ENCODE measurements at regions not wholly inside any gene's neighbourhood (a gene's known extent, or its start where the extent isn't known, plus 50 kb on each side); places are given as distances from the start of the nearest gene placed in this dataset.

DNA sequence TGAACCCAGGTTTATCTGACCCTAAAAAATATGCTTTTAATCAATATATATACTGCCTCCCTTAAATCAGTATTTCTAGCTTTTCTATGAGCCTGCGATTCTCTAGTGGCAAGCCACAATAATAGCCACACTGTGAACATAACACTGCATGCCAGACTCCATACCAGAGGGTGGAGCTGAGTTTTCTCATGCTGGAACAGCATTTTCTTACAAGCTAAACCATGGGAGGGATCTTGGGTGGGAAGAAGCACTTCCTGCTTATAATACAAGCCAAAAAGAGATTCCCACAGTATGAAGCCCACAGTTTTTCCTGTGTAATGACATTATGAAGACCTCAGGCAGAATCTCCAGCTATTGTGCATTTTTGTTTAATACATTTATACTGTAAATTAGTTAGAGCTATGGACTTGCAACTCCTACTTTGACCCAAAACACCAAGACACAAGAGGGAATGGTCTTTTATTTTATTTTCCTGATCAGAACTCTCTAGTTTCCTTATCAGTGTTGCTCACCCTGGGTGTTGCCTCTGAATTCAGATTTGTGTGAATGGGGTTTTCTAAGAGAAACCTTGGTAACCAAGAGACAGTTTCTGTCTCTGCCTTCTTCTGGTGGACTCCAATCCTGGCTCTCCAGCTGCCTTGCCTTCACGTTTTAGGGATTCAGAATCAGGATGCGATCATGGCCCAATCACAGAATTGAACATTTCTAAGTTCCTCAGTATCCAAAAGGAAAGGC is 74.5 kb upstream of the EOLA2 start:
- DNase-seq: no peak
- WGBS, 2 donors: 84 to 91% methylated on average over 3 of the region's 3 CpGs
- no peak overlapping the region for H3K27ac ChIP-seq
- H3K9me3 ChIP-seq: no peaks in the 10 kb centered on the region
- TF ChIP-seq, protein P1, sequence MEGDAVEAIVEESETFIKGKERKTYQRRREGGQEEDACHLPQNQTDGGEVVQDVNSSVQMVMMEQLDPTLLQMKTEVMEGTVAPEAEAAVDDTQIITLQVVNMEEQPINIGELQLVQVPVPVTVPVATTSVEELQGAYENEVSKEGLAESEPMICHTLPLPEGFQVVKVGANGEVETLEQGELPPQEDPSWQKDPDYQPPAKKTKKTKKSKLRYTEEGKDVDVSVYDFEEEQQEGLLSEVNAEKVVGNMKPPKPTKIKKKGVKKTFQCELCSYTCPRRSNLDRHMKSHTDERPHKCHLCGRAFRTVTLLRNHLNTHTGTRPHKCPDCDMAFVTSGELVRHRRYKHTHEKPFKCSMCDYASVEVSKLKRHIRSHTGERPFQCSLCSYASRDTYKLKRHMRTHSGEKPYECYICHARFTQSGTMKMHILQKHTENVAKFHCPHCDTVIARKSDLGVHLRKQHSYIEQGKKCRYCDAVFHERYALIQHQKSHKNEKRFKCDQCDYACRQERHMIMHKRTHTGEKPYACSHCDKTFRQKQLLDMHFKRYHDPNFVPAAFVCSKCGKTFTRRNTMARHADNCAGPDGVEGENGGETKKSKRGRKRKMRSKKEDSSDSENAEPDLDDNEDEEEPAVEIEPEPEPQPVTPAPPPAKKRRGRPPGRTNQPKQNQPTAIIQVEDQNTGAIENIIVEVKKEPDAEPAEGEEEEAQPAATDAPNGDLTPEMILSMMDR (IDR thresholded peaks at IDR 0.05): no peak
- TF ChIP-seq POLR2A (IDR thresholded peaks at IDR 0.05): no peak
- TF ChIP-seq POLR2AphosphoS5 (IDR thresholded peaks at IDR 0.05): no peak
- no peak for TF ChIP-seq EP300 (IDR thresholded peaks at IDR 0.05)
- H3K27me3 ChIP-seq: no peaks in the 10 kb centered on the region
- intact Hi-C loops (cut with DNase I): no loop called here
- no peaks in the 10 kb centered on the region for H3K4me1 ChIP-seq
- no peak overlapping the region for H3K4me3 ChIP-seq
- H3K36me3 ChIP-seq: no peaks in the 10 kb centered on the region

DNA sequence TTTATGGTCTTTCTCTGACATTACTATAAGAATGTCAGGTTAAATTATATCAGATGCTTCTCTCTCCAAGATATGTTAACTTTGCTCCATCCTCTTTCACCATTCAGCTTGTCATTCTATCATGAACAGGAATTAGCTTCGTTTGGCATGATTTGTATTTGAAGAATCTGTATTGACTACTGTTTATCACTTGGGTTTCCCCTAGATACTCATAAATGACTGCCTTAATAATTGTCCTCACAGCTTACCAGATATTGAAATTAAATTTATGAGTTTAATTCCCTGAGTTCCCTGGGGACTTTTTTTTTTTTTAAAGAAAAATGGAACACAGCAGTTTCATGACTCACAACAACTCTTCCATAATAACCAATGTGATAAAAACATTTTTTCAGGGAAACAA is 76.2 kb upstream of the EOLA2 start:
- Histone ChIP-seq H3K27me3 (no peaks in the 10 kb centered on the region), H3K4me3 (no peak overlapping the region), H3K4me1 (no peaks in the 10 kb centered on the region), H3K27ac (no peak overlapping the region), H3K36me3 (no peaks in the 10 kb centered on the region), H3K9me3 (no peaks in the 10 kb centered on the region)
- intact Hi-C loops (cut with DNase I): no loop called here
- no peak for TF ChIP-seq EP300 (IDR thresholded peaks at IDR 0.05)
- TF ChIP-seq, protein P1 (IDR thresholded peaks at IDR 0.05): no peak
- TF ChIP-seq POLR2AphosphoS5 (IDR thresholded peaks at IDR 0.05): no peak
- TF ChIP-seq POLR2A (IDR thresholded peaks at IDR 0.05): no peak
- DNase-seq: no peak
- 76 to 97% methylated on average over 1 of the region's 1 CpG for WGBS, 2 donors

DNA sequence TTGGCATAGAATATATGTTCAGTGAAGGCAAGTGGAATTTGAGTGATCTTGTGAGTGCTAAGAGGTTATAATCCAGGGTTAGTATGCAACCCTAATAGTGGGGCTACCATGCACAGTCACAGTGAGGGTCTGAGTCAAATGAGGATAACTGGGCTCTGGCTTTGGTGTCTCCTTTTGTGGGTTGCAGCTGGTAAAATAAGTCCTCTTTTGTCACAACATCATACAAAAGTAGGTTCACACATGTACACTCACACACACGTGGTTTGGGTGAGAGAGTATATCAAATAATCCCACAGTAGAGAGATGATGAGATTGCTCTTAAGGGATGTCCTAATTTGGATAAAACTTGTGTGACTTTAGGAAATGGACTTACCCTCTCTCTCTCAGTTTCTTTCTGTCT is 79.6 kb upstream of the EOLA2 start:
- DNase-seq: no peak
- TF ChIP-seq EP300 (IDR thresholded peaks at IDR 0.05) (no peak), POLR2AphosphoS5 (IDR thresholded peaks at IDR 0.05) (no peak), POLR2A (IDR thresholded peaks at IDR 0.05) (no peak)
- TF ChIP-seq, protein P1 (IDR thresholded peaks at IDR 0.05): no peak
- H3K27ac ChIP-seq: no peak overlapping the region
- WGBS, 2 donors: 83 to 93% methylated on average over 1 of the region's 1 CpG
- no peaks in the 10 kb centered on the region for H3K9me3 ChIP-seq
- no peaks in the 10 kb centered on the region for H3K36me3 ChIP-seq
- no peaks in the 10 kb centered on the region for H3K27me3 ChIP-seq
- no peak overlapping the region for H3K4me3 ChIP-seq
- no peaks in the 10 kb centered on the region for H3K4me1 ChIP-seq
- intact Hi-C loops (cut with DNase I): no loop called here

DNA sequence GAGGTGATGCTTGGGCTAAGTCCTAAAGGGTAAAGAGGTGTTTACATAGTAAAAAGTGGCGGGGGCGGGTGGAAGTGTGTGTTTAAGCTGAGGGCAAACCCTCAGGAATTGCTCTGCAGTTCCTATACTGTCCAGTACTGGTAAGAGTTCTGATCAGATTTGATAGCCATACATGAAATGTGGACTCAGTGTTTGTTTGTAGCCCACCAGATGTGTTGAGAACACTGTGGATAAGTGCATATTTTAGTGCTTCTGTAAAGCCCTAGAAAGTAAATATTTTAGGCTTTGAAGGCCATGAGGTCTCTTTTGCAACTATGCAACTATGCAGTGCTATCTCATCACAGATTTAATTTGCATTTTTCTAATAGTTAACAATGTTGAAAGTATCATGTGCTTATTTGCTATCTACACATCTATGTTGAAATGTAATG is 80.7 kb upstream of the EOLA2 start:
- Histone ChIP-seq H3K9me3 (no peaks in the 10 kb centered on the region), H3K4me3 (no peak overlapping the region), H3K4me1 (no peaks in the 10 kb centered on the region), H3K27ac (no peak overlapping the region), H3K36me3 (no peaks in the 10 kb centered on the region), H3K27me3 (no peaks in the 10 kb centered on the region)
- intact Hi-C loops (cut with DNase I): no loop called here
- DNase-seq: no peak
- TF ChIP-seq, protein P1 (IDR thresholded peaks at IDR 0.05): no peak
- TF ChIP-seq POLR2AphosphoS5 (IDR thresholded peaks at IDR 0.05) (no peak), EP300 (IDR thresholded peaks at IDR 0.05) (no peak), POLR2A (IDR thresholded peaks at IDR 0.05) (no peak)
- WGBS, 2 donors: 14 to 61% methylated on average over 2 of the region's 2 CpGs

DNA sequence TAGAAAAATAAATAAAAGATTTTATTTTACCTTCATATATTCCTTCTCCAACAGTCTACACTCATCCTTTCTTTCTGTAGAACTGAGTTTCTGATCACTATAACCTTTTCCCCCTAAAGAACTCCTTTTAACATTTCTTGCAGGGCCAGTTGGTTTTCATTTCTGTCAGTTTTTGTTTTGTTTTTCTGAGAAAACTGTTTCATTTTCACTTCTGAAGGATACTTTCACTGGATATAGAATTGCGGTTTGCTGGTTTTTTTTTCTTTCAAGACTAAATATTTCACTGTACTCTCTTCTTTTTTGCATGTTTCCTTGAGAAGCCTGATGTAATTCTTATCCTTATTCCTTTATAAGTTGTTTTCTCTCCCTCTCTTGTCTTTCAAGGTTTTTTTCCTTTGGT is 90.4 kb upstream of the EOLA2 start:
- no peaks in the 10 kb centered on the region for H3K36me3 ChIP-seq
- no peaks in the 10 kb centered on the region for H3K9me3 ChIP-seq
- no peak overlapping the region for H3K27ac ChIP-seq
- 63 to 79% methylated on average over 1 of the region's 1 CpG for WGBS, 2 donors
- TF ChIP-seq, protein P1 (IDR thresholded peaks at IDR 0.05): no peak
- TF ChIP-seq POLR2AphosphoS5 (IDR thresholded peaks at IDR 0.05) (no peak), EP300 (IDR thresholded peaks at IDR 0.05) (no peak), POLR2A (IDR thresholded peaks at IDR 0.05) (no peak)
- intact Hi-C loops (cut with DNase I): no loop called here
- H3K27me3 ChIP-seq: no peaks in the 10 kb centered on the region
- H3K4me3 ChIP-seq: no peak overlapping the region
- H3K4me1 ChIP-seq: peaks cover 0 to 6% (median 0%) of the 10 kb centered on the region in 4 donors
- no peak for DNase-seq
